ENCODE measurements at regions not wholly inside any gene's neighbourhood (a gene's known extent, or its start where the extent isn't known, plus 50 kb on each side); places are given as distances from the start of the nearest gene placed in this dataset.

- no peak overlapping the region for H3K4me3 ChIP-seq (IDR thresholded peaks at IDR 0.05; ENCODE audit: insufficient read depth, low read depth, low read length)
- no peak overlapping the region for H3K9ac ChIP-seq
- no peak overlapping the region for H3K27ac ChIP-seq
- H3K79me2 ChIP-seq (ENCODE audit: insufficient read depth, low read depth) = no peaks in the 10 kb centered on the region
- H3K4me2 ChIP-seq = peak overlapping the region; percentile 34; the same call in 1 of the 2 replicates
- H3K4me1 ChIP-seq (ENCODE audit: low read depth, poor library complexity, severe bottlenecking) = peaks cover 18% of the 10 kb centered on the region
- TF ChIP-seq CTCF (conservative IDR thresholded peaks at IDR 0.05; ENCODE audit: low read depth, low read length) = no peak
- no peaks in the 10 kb centered on the region; the same call in 1 of the 2 replicates for H3K36me3 ChIP-seq (ENCODE audit: insufficient read depth)
- H4K20me1 ChIP-seq (ENCODE audit: insufficient read depth) = no peaks in the 10 kb centered on the region
- H3K27me3 ChIP-seq (ENCODE audit: insufficient read depth, low read depth) = no peaks in the 10 kb centered on the region
- H2AFZ ChIP-seq (ENCODE audit: low read depth) = no peak overlapping the region
These were observed 100.8 kb upstream of the LIPC start for GRCh38 chr15:58330741-58331559.

- Histone ChIP-seq H3K9ac (peak overlapping the region; percentile 12; the same call in 1 of the 2 replicates), H4K20me1 (ENCODE audit: insufficient read depth) (no peaks in the 10 kb centered on the region), H3K4me2 (peak overlapping the region; percentile 34; the same call in 1 of the 2 replicates), H3K27ac (peak overlapping the region; percentile 21; the same call in 1 of the 2 replicates), H3K4me3 (IDR thresholded peaks at IDR 0.05; ENCODE audit: insufficient read depth, low read depth, low read length) (no peak overlapping the region), H3K36me3 (ENCODE audit: insufficient read depth) (no peaks in the 10 kb centered on the region; the same call in 1 of the 2 replicates), H3K79me2 (ENCODE audit: insufficient read depth, low read depth) (no peaks in the 10 kb centered on the region), H3K27me3 (ENCODE audit: insufficient read depth, low read depth) (no peaks in the 10 kb centered on the region), H2AFZ (ENCODE audit: low read depth) (peak overlapping the region; percentile 30; the same call in 1 of the 2 replicates), H3K4me1 (ENCODE audit: low read depth, poor library complexity, severe bottlenecking) (peaks cover 18% of the 10 kb centered on the region)
- no peak for TF ChIP-seq CTCF (conservative IDR thresholded peaks at IDR 0.05; ENCODE audit: low read depth, low read length)
These were observed 100.3 kb upstream of the LIPC start for GRCh38 chr15:58331560-58331912.

GRCh38 chr15:58331913-58332675, 99.7 kb upstream of the LIPC start:
- peak overlapping the region; percentile 21; the same call in 1 of the 2 replicates for H3K27ac ChIP-seq
- H2AFZ ChIP-seq (ENCODE audit: low read depth) = peak overlapping the region; percentile 30; the same call in 1 of the 2 replicates
- no peak for TF ChIP-seq CTCF (conservative IDR thresholded peaks at IDR 0.05; ENCODE audit: low read depth, low read length)

GRCh38 chr15:58332676-58333400, 99.0 kb upstream of the LIPC start:
- Histone ChIP-seq H3K27ac (peak overlapping the region; percentile 21; the same call in 1 of the 2 replicates), H3K4me2 (no peak overlapping the region), H3K9ac (no peak overlapping the region), H3K4me1 (ENCODE audit: low read depth, poor library complexity, severe bottlenecking) (peaks cover 18% of the 10 kb centered on the region), H4K20me1 (ENCODE audit: insufficient read depth) (no peaks in the 10 kb centered on the region), H3K4me3 (IDR thresholded peaks at IDR 0.05; ENCODE audit: insufficient read depth, low read depth, low read length) (no peak overlapping the region), H2AFZ (ENCODE audit: low read depth) (no peak overlapping the region), H3K27me3 (ENCODE audit: insufficient read depth, low read depth) (no peaks in the 10 kb centered on the region), H3K79me2 (ENCODE audit: insufficient read depth, low read depth) (no peaks in the 10 kb centered on the region), H3K36me3 (ENCODE audit: insufficient read depth) (no peaks in the 10 kb centered on the region; the same call in 1 of the 2 replicates)
- TF ChIP-seq CTCF (conservative IDR thresholded peaks at IDR 0.05; ENCODE audit: low read depth, low read length) = no peak

More at GRCh38 chr15:58331913-58332675, 99.7 kb upstream of the LIPC start:
- Histone ChIP-seq H3K36me3 (ENCODE audit: insufficient read depth) (no peaks in the 10 kb centered on the region; the same call in 1 of the 2 replicates), H3K4me2 (peak overlapping the region; percentile 34; the same call in 1 of the 2 replicates), H3K4me3 (IDR thresholded peaks at IDR 0.05; ENCODE audit: insufficient read depth, low read depth, low read length) (no peak overlapping the region), H3K79me2 (ENCODE audit: insufficient read depth, low read depth) (no peaks in the 10 kb centered on the region), H3K27me3 (ENCODE audit: insufficient read depth, low read depth) (no peaks in the 10 kb centered on the region), H3K9ac (peak overlapping the region; percentile 12; the same call in 1 of the 2 replicates), H3K4me1 (ENCODE audit: low read depth, poor library complexity, severe bottlenecking) (peaks cover 18% of the 10 kb centered on the region), H4K20me1 (ENCODE audit: insufficient read depth) (no peaks in the 10 kb centered on the region)
